Activated CD8-positive, alpha-beta memory T cell treated with anti-CD3 and anti-CD28 coated beads for 36 hours (primary cell): ENCODE measurements at regions not wholly inside any gene's neighbourhood (a gene's known extent, or its start where the extent isn't known, plus 50 kb on each side); places are given as distances from the start of the nearest gene placed in this dataset.

Source experiments
- CTCF ChIA-PET: fragments of 350-600 bp; sonication (Branson Sonifier 250); formaldehyde crosslinking; loops from one replicate; lab custom pipeline; 2021; ENCODE audit warnings: antibody characterized with exemption; lab: Charles Lee
- POLR2A ChIA-PET: fragments of 350-600 bp; sonication (Branson Sonifier 250); formaldehyde crosslinking; loops from one replicate; lab custom pipeline; 2021; ENCODE audit warnings: antibody characterized with exemption; lab: Charles Lee

GRCh38 chr3:86618706-86619105 is 372.2 kb downstream of the VGLL3 start:
- ChIA-PET CTCF (no interaction called here), POLR2A (no interaction called here)

- CTCF ChIA-PET = no interaction called here
- POLR2A ChIA-PET = no interaction called here
Observed at GRCh38 chr3:86605166-86605565, 385.8 kb downstream of the VGLL3 start.

- POLR2A ChIA-PET = no interaction called here
- CTCF ChIA-PET = no interaction called here
Observed at GRCh38 chr3:86595696-86596095, 395.3 kb downstream of the VGLL3 start.

GRCh38 chr3:86594838-86595237 is 396.1 kb downstream of the VGLL3 start:
- ChIA-PET CTCF (no interaction called here), POLR2A (no interaction called here)

- CTCF ChIA-PET = no interaction called here
- POLR2A ChIA-PET = no interaction called here
Observed at GRCh38 chr3:86578071-86578470, 412.9 kb downstream of the VGLL3 start.

GRCh38 chr3:86563400-86563970 is 427.5 kb downstream of the VGLL3 start:
- POLR2A ChIA-PET = no interaction called here
- CTCF ChIA-PET = no interaction called here

- ChIA-PET POLR2A (no interaction called here), CTCF (no interaction called here)
Observed at GRCh38 chr3:86562090-86562489, 428.9 kb downstream of the VGLL3 start.

- CTCF ChIA-PET = interaction anchor here (0.7 kb wide), 1 partner anchor 14 kb away, joined by 3 read pairs; no protein-coding TSS in a partner anchor
Observed at GRCh38 chr3:86561215-86561614, 429.7 kb downstream of the VGLL3 start.

GRCh38 chr3:86554383-86554782 is 436.6 kb downstream of the VGLL3 start:
- ChIA-PET CTCF (no interaction called here), POLR2A (no interaction called here)

More at GRCh38 chr3:86561215-86561614, 429.7 kb downstream of the VGLL3 start:
- POLR2A ChIA-PET = no interaction called here

- POLR2A ChIA-PET = no interaction called here
- CTCF ChIA-PET = no interaction called here
Observed at GRCh38 chr3:86547692-86548091, 443.3 kb downstream of the VGLL3 start.

GRCh38 chr3:86537171-86537570 is 453.8 kb downstream of the VGLL3 start:
- CTCF ChIA-PET = no interaction called here
- POLR2A ChIA-PET = no interaction called here

GRCh38 chr3:86519819-86520218 is 471.1 kb downstream of the VGLL3 start:
- ChIA-PET POLR2A (no interaction called here), CTCF (no interaction called here)

GRCh38 chr3:86481636-86482035 is 509.3 kb downstream of the VGLL3 start:
- CTCF ChIA-PET = no interaction called here

GRCh38 chr3:86481031-86481430 is 509.9 kb downstream of the VGLL3 start:
- ChIA-PET POLR2A (no interaction called here), CTCF (no interaction called here)

More at GRCh38 chr3:86481636-86482035, 509.3 kb downstream of the VGLL3 start:
- POLR2A ChIA-PET = no interaction called here

GRCh38 chr3:86464180-86464579 is 526.8 kb downstream of the VGLL3 start:
- POLR2A ChIA-PET = no interaction called here

GRCh38 chr3:86451749-86452148 is 539.2 kb downstream of the VGLL3 start:
- CTCF ChIA-PET = no interaction called here
- POLR2A ChIA-PET = no interaction called here

More at GRCh38 chr3:86464180-86464579, 526.8 kb downstream of the VGLL3 start:
- CTCF ChIA-PET = no interaction called here

- POLR2A ChIA-PET = no interaction called here
Observed at GRCh38 chr3:86438544-86438943, 552.4 kb downstream of the VGLL3 start.

GRCh38 chr3:86427343-86427742 is 563.6 kb downstream of the VGLL3 start:
- CTCF ChIA-PET = no interaction called here
- POLR2A ChIA-PET = no interaction called here

More at GRCh38 chr3:86438544-86438943, 552.4 kb downstream of the VGLL3 start:
- CTCF ChIA-PET = no interaction called here

GRCh38 chr3:86420990-86421739 is 569.8 kb downstream of the VGLL3 start:
- POLR2A ChIA-PET = no interaction called here

GRCh38 chr3:86418861-86419260 is 572.1 kb downstream of the VGLL3 start:
- CTCF ChIA-PET = no interaction called here

More at GRCh38 chr3:86420990-86421739, 569.8 kb downstream of the VGLL3 start:
- CTCF ChIA-PET = no interaction called here

GRCh38 chr3:86416334-86416733 is 574.6 kb downstream of the VGLL3 start:
- CTCF ChIA-PET = no interaction called here
- POLR2A ChIA-PET = no interaction called here

More at GRCh38 chr3:86418861-86419260, 572.1 kb downstream of the VGLL3 start:
- POLR2A ChIA-PET = no interaction called here
